GM21367 (cell line): ENCODE measurements at regions not wholly inside any gene's neighbourhood (a gene's known extent, or its start where the extent isn't known, plus 50 kb on each side); places are given as distances from the start of the nearest gene placed in this dataset.
A peak's percentile ranks its signal among the peaks of the same experiment; 100 is the strongest.
"Not testable (repeated sequence)": the region's sequence is repeated elsewhere in the genome, so short reads cannot be mapped to it uniquely, and the experiment has no call there.

Experiments
- ATAC-seq: cut with Tn5 transposase; IDR thresholded peaks from one replicate; pipeline ENCODE4 v1.9.1; 2021; ENCODE audit not compliant: unreplicated experiment

- no peak for ATAC-seq
Observed at GRCh38 chr9:17083258-17083657, 51.6 kb upstream of the CNTLN start.

GRCh38 chr9:17082343-17083064 lies 52.3 kb upstream of the CNTLN start:
- ATAC-seq, result no peak

GRCh38 chr9:17081814-17082213 lies 53.0 kb upstream of the CNTLN start:
- no peak for ATAC-seq

- no peak for ATAC-seq
Observed at GRCh38 chr9:17081351-17081750, 53.5 kb upstream of the CNTLN start.

- ATAC-seq, result no peak
Observed at GRCh38 chr9:17075758-17076485, 58.9 kb upstream of the CNTLN start.

GRCh38 chr9:17075146-17075757 lies 59.6 kb upstream of the CNTLN start:
- no peak for ATAC-seq

- not testable (repeated sequence) for ATAC-seq
Observed at GRCh38 chr9:17072563-17072962, 62.3 kb upstream of the CNTLN start.

GRCh38 chr9:17068671-17069070 lies 66.2 kb upstream of the CNTLN start:
- no peak for ATAC-seq

- ATAC-seq, result no peak
Observed at GRCh38 chr9:17065062-17065461, 69.8 kb upstream of the CNTLN start.

GRCh38 chr9:17064558-17064957 lies 70.3 kb upstream of the CNTLN start:
- no peak for ATAC-seq

- peak; percentile 93 for ATAC-seq
Observed at GRCh38 chr9:17063535-17064135, 71.2 kb upstream of the CNTLN start.

GRCh38 chr9:17062497-17062896 lies 72.3 kb upstream of the CNTLN start:
- ATAC-seq, result no peak

GRCh38 chr9:17060450-17060849 lies 74.4 kb upstream of the CNTLN start:
- no peak for ATAC-seq

GRCh38 chr9:17059465-17059864 lies 75.4 kb upstream of the CNTLN start:
- ATAC-seq, result no peak

- no peak for ATAC-seq
Observed at GRCh38 chr9:17057729-17058128, 77.1 kb upstream of the CNTLN start.

- ATAC-seq, result no peak
Observed at GRCh38 chr9:17052626-17053025, 82.2 kb upstream of the CNTLN start.

- no peak for ATAC-seq
Observed at GRCh38 chr9:17045381-17045940, 89.4 kb upstream of the CNTLN start.

GRCh38 chr9:17031546-17031945 lies 103.3 kb upstream of the CNTLN start:
- no peak for ATAC-seq

GRCh38 chr9:17025281-17025680 lies 109.6 kb upstream of the CNTLN start:
- no peak for ATAC-seq

GRCh38 chr9:17024129-17024528 lies 110.7 kb upstream of the CNTLN start:
- ATAC-seq, result no peak

GRCh38 chr9:17021387-17021970 lies 113.4 kb upstream of the CNTLN start:
- ATAC-seq, result no peak
